Endothelial cell of umbilical vein (primary cell): ENCODE measurements at regions not wholly inside any gene's neighbourhood (a gene's known extent, or its start where the extent isn't known, plus 50 kb on each side); places are given as distances from the start of the nearest gene placed in this dataset.

Source experiments
- BruUV-seq: library from RNA; stranded (reverse); fragments of 400-500 nt; replicated peaks from 2 replicates; lab custom pipeline; 2021; lab: Mats Ljungman, UMichigan
- CTCF ChIA-PET: fragments of 300-600, 350-600 bp; sonication (Branson Sonifier 250); formaldehyde crosslinking; loops from one replicate; lab custom pipeline; 2021; ENCODE audit warnings: antibody characterized with exemption, inconsistent platforms; lab: Charles Lee
- POLR2A ChIA-PET: fragments of 300-600, 350-600 bp; sonication (Branson Sonifier 250); formaldehyde crosslinking; loops from one replicate; lab custom pipeline; 2021; ENCODE audit warnings: antibody characterized with exemption, inconsistent platforms; lab: Charles Lee
- DNase-seq: peaks from one replicate; pipeline ENCODE4 v3.0.0-alpha.2; 2011; ENCODE audit warnings: low read depth, low spot score
- FAIRE-seq: peaks from 2 replicates; lab custom pipeline; 2011; peaks lifted over from hg19 to GRCh38; lab: Jason Lieb, UNC
- H2AFZ ChIP-seq: 2 replicates; pipeline ENCODE4 v1.6.0; 2012; ENCODE audit warnings: low read depth, low read length, control low read depth, inconsistent platforms
- H3K27ac ChIP-seq: 2 replicates; pipeline ENCODE4 v1.5.1; 2011; ENCODE audit warnings: low read depth, mild to moderate bottlenecking, control low read depth, low read length, moderate library complexity; ENCODE audit not compliant: insufficient read depth
- H3K27me3 ChIP-seq, 2 experiments: 2 replicates each; pipeline versions ENCODE4 v1.6.0 to v1.6.1; 2011; ENCODE audit warnings: low read length in 2 of 2, mixed read lengths in 1 of 2; ENCODE audit not compliant: control insufficient read depth in 2 of 2, insufficient read depth in 2 of 2
- H3K36me3 ChIP-seq, 2 experiments: 2 replicates in 1 of 2; 3 replicates in 1 of 2; pipeline ENCODE4 v1.5.1; 2011; ENCODE audit warnings: low read length in 2 of 2, mild to moderate bottlenecking in 1 of 2, moderate library complexity in 1 of 2; ENCODE audit not compliant: control insufficient read depth in 2 of 2, insufficient read depth in 2 of 2; ENCODE audit errors: extremely low read depth in 1 of 2
- H3K4me1 ChIP-seq: 3 replicates; pipeline ENCODE4 v1.5.1; 2011; ENCODE audit warnings: mild to moderate bottlenecking, low read length; ENCODE audit not compliant: control insufficient read depth, insufficient read depth; ENCODE audit errors: extremely low read depth
- H3K4me2 ChIP-seq: 2 replicates; pipeline ENCODE4 v1.6.1; 2011; ENCODE audit warnings: low read length, control low read depth, mixed read lengths; ENCODE audit not compliant: insufficient read depth
- H3K4me3 ChIP-seq, 3 experiments: fragments of 200-600 bp in 1 of 3; sonication (generic), shearing (Covaris generic) in 1 of 3; replicated peaks in 1 of 3; 2 replicates each; pipeline ENCODE4 v1.5.1; 2011 to 2016; ENCODE audit warnings: control low read depth in 3 of 3, low read length in 3 of 3, mild to moderate bottlenecking in 2 of 3, inconsistent platforms in 1 of 3, low read depth in 1 of 3, moderate library complexity in 1 of 3; ENCODE audit not compliant: insufficient read depth in 1 of 3
- H3K79me2 ChIP-seq: 2 replicates; pipeline ENCODE4 v1.6.0; 2012; ENCODE audit warnings: low read length, inconsistent platforms; ENCODE audit not compliant: control insufficient read depth, insufficient read depth
- H3K9ac ChIP-seq: replicated peaks from 2 replicates; pipeline ENCODE3; 2011; ENCODE audit warnings: low read length, control low read depth; ENCODE audit not compliant: insufficient read depth; ENCODE audit errors: extremely low read depth
- H3K9me1 ChIP-seq: replicated peaks from 3 replicates; pipeline ENCODE4 v1.6.0; 2011; ENCODE audit warnings: mild to moderate bottlenecking, low read length; ENCODE audit not compliant: control insufficient read depth, insufficient read depth; ENCODE audit errors: extremely low read depth
- H3K9me3 ChIP-seq: replicated peaks from 2 replicates; pipeline ENCODE4 v1.5.1; 2012; ENCODE audit warnings: low read length, inconsistent platforms; ENCODE audit not compliant: control insufficient read depth, insufficient read depth
- H4K20me1 ChIP-seq: replicated peaks from 2 replicates; pipeline ENCODE3; 2011; ENCODE audit warnings: mild to moderate bottlenecking, low read length; ENCODE audit not compliant: control insufficient read depth, insufficient read depth; ENCODE audit errors: extremely low read depth
- EZH2 ChIP-seq: IDR thresholded peaks from 2 replicates; pipeline ENCODE4 v1.6.1; 2012; ENCODE audit warnings: borderline replicate concordance, low read depth, mild to moderate bottlenecking, moderate library complexity, low read length, inconsistent platforms; ENCODE audit not compliant: severe bottlenecking
- FOS ChIP-seq: IDR thresholded peaks from 2 replicates; pipeline ENCODE4 v1.6.1; 2011; ENCODE audit warnings: mild to moderate bottlenecking, low read length, moderate library complexity, borderline replicate concordance; ENCODE audit not compliant: insufficient read depth
- GATA2 ChIP-seq: IDR thresholded peaks from 2 replicates; pipeline ENCODE4 v1.7.0; 2011; ENCODE audit warnings: low read depth, mild to moderate bottlenecking, moderate library complexity, mixed read lengths, low read length; ENCODE audit not compliant: insufficient read length, insufficient read depth
- JUN ChIP-seq: IDR thresholded peaks from 2 replicates; pipeline ENCODE4 v1.6.1; 2011; ENCODE audit warnings: borderline replicate concordance, low read depth; ENCODE audit not compliant: insufficient read length, insufficient read depth
- MYC ChIP-seq: IDR thresholded peaks from one replicate; pipeline ENCODE4 v1.6.1; 2011; ENCODE audit warnings: mild to moderate bottlenecking, low read depth, low read length
- POLR2A ChIP-seq: IDR thresholded peaks from 2 replicates; pipeline ENCODE4 v1.6.1; 2012; ENCODE audit warnings: low read depth, mild to moderate bottlenecking, control low read depth, low read length
- POLR2AphosphoS5 ChIP-seq: IDR thresholded peaks from 2 replicates; pipeline ENCODE4 v1.6.1; 2012; ENCODE audit warnings: low read depth, mild to moderate bottlenecking, control low read depth, low read length, moderate library complexity; ENCODE audit not compliant: insufficient read depth
- dilution Hi-C: fragments of 300-500 bp; cut with MboI; formaldehyde crosslinking; loops from one replicate; pipeline ENCODE4 v1.15.0; 2019; ENCODE audit warnings: low sequenced_read_pairs; ENCODE audit not compliant: extremely low pct_ligation_motif_present
- intact Hi-C: fragments of 100-400 bp; cut with micrococcal nuclease; formaldehyde crosslinking; loops from one replicate; pipeline ENCODE4 v1.10.0; 2022
- TF ChIP-seq, protein P1 (sequence below): IDR thresholded peaks from 2 replicates; pipeline ENCODE4 v1.6.1; 2011; ENCODE audit not compliant: insufficient read depth, insufficient read length
- TF ChIP-seq, protein P2 (sequence below), 2 donors: IDR thresholded peaks; 1 replicate in 1 of 2; 2 replicates in 1 of 2; pipeline ENCODE4 v1.5.1; 2011; ENCODE audit warnings: low read length in 2 of 2, mild to moderate bottlenecking in 2 of 2, moderate library complexity in 2 of 2, control low read depth in 1 of 2, inconsistent platforms in 1 of 2, low read depth in 1 of 2; ENCODE audit not compliant: insufficient read depth in 1 of 2; ENCODE audit errors: extremely low read depth in 1 of 2

DNA sequence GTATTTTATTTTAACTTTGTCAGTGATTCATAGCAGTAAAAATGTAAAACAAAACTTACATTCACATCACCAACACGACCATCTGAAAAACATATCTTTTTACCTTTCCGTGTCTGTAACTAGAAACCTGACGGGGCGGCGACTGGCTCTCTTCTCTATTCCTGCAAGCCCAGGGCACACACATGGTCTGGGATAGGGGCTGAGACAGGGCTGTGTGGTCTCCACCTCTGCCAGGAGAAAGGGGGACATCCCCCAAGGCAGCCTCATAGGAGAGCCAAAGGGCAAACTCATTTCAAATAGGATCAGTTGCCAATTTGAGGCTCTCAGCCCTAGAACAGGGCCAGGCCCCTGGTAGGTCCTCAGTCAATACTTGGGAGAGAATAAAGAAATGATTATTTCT is 359.4 kb downstream of the TCERG1L start:
- Histone ChIP-seq H3K4me1 (no peaks in the 10 kb centered on the region), H3K27me3 (no peaks in the 10 kb centered on the region), H2AFZ (no peak overlapping the region), H4K20me1 (no peaks in the 10 kb centered on the region), H3K9ac (no peak overlapping the region), H3K36me3 (no peaks in the 10 kb centered on the region), H3K4me2 (no peak overlapping the region), H3K9me1 (no peaks in the 10 kb centered on the region), H3K79me2 (no peaks in the 10 kb centered on the region), H3K27ac (no peak overlapping the region), H3K4me3 (no peak overlapping the region), H3K9me3 (peaks cover 13% of the 10 kb centered on the region)
- CTCF ChIA-PET, result no interaction called here
- dilution Hi-C loops (no loop called here), intact Hi-C loops (no loop called here)
- DNase-seq (no peak), FAIRE-seq (no peak)
- POLR2A ChIA-PET, result no interaction called here
- no TSS peak for BruUV-seq
- no peak for TF ChIP-seq POLR2A
- no peak for TF ChIP-seq POLR2AphosphoS5
- TF ChIP-seq GATA2, result no peak
- TF ChIP-seq, protein P1, sequence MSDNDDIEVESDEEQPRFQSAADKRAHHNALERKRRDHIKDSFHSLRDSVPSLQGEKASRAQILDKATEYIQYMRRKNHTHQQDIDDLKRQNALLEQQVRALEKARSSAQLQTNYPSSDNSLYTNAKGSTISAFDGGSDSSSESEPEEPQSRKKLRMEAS, result no peak
- TF ChIP-seq MYC, result no peak
- TF ChIP-seq JUN, result no peak
- no peak for TF ChIP-seq EZH2
- no peak for TF ChIP-seq FOS
- TF ChIP-seq, protein P2, sequence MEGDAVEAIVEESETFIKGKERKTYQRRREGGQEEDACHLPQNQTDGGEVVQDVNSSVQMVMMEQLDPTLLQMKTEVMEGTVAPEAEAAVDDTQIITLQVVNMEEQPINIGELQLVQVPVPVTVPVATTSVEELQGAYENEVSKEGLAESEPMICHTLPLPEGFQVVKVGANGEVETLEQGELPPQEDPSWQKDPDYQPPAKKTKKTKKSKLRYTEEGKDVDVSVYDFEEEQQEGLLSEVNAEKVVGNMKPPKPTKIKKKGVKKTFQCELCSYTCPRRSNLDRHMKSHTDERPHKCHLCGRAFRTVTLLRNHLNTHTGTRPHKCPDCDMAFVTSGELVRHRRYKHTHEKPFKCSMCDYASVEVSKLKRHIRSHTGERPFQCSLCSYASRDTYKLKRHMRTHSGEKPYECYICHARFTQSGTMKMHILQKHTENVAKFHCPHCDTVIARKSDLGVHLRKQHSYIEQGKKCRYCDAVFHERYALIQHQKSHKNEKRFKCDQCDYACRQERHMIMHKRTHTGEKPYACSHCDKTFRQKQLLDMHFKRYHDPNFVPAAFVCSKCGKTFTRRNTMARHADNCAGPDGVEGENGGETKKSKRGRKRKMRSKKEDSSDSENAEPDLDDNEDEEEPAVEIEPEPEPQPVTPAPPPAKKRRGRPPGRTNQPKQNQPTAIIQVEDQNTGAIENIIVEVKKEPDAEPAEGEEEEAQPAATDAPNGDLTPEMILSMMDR (IDR thresholded peaks at IDR 0.05; ENCODE audit: extremely low read depth in 1 of 2, insufficient read depth in 1 of 2, low read depth in 1 of 2, low read length in 2 of 2), result no peak
